ENCODE measurements at regions not wholly inside any gene's neighbourhood (a gene's known extent, or its start where the extent isn't known, plus 50 kb on each side); places are given as distances from the start of the nearest gene placed in this dataset.
A peak's percentile ranks its signal among the peaks of the same experiment; 100 is the strongest.

GRCh38 chrX:140917354-140918115 is 84.9 kb upstream of the SPANXB1 start:
- H3K4me3 ChIP-seq (ENCODE audit: low read length) = no peak overlapping the region
- 0 out of 2 replicates have a peak overlapping the region, but pooled peaks have one; percentile 38 for H3K4me2 ChIP-seq (ENCODE audit: low read length)
- H3K9ac ChIP-seq (ENCODE audit: low read length) = no peak overlapping the region
- no peak for ATAC-seq
- H3K79me2 ChIP-seq (ENCODE audit: low read length) = no peaks in the 10 kb centered on the region
- CTCF ChIA-PET = interaction anchor here (0.5 to 0.6 kb wide), 7 partner anchors 153 to 1961 kb away, joined by 3 to 8 read pairs (median 4); no protein-coding TSS in a partner anchor
- no peaks in the 10 kb centered on the region for H3K36me3 ChIP-seq (ENCODE audit: low read depth, low read length)
- H3K27ac ChIP-seq (ENCODE audit: low read length) = no peak overlapping the region
- BruUV-seq (replicated peaks) = no TSS peak
- H3K27me3 ChIP-seq (ENCODE audit: low read length) = no peaks in the 10 kb centered on the region
- peak overlapping the region; percentile 72 for H2AFZ ChIP-seq (ENCODE audit: low read length)
- H3K9me2 ChIP-seq (replicated peaks; ENCODE audit: low read length) = no peaks in the 10 kb centered on the region
- no peak for DNase-seq
- H3K4me1 ChIP-seq (ENCODE audit: insufficient read depth, low read length) = peaks cover 9% of the 10 kb centered on the region; the same call in 1 of the 2 replicates
- no peaks in the 10 kb centered on the region for H3K9me3 ChIP-seq (ENCODE audit: low read length)
- H4K20me1 ChIP-seq (ENCODE audit: low read length) = no peaks in the 10 kb centered on the region
- H3F3A ChIP-seq (ENCODE audit: low read length, unreplicated experiment) = no peaks in the 10 kb centered on the region
- intact Hi-C loops (cut with micrococcal nuclease) = loop anchor here (10.0 kb wide), 3 partner anchors 257 to 1007 kb away; partner anchors contain the start of gene LDOC1
- TF ChIP-seq EZH2 (IDR thresholded peaks at IDR 0.05; ENCODE audit: low read length, unreplicated experiment) = no peak
- TF ChIP-seq, protein P1, sequence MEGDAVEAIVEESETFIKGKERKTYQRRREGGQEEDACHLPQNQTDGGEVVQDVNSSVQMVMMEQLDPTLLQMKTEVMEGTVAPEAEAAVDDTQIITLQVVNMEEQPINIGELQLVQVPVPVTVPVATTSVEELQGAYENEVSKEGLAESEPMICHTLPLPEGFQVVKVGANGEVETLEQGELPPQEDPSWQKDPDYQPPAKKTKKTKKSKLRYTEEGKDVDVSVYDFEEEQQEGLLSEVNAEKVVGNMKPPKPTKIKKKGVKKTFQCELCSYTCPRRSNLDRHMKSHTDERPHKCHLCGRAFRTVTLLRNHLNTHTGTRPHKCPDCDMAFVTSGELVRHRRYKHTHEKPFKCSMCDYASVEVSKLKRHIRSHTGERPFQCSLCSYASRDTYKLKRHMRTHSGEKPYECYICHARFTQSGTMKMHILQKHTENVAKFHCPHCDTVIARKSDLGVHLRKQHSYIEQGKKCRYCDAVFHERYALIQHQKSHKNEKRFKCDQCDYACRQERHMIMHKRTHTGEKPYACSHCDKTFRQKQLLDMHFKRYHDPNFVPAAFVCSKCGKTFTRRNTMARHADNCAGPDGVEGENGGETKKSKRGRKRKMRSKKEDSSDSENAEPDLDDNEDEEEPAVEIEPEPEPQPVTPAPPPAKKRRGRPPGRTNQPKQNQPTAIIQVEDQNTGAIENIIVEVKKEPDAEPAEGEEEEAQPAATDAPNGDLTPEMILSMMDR (conservative IDR thresholded peaks at IDR 0.05; ENCODE audit: low read depth, low read length) = no peak
- TF ChIP-seq EZH2phosphoT487 (IDR thresholded peaks at IDR 0.05; ENCODE audit: borderline replicate concordance, low read length) = no peak
- POLR2A ChIA-PET (ENCODE audit: unreplicated experiment) = interaction anchor here (0.7 kb wide), 1 partner anchor 260 kb away, joined by 3 read pairs; no protein-coding TSS in a partner anchor

DNA sequence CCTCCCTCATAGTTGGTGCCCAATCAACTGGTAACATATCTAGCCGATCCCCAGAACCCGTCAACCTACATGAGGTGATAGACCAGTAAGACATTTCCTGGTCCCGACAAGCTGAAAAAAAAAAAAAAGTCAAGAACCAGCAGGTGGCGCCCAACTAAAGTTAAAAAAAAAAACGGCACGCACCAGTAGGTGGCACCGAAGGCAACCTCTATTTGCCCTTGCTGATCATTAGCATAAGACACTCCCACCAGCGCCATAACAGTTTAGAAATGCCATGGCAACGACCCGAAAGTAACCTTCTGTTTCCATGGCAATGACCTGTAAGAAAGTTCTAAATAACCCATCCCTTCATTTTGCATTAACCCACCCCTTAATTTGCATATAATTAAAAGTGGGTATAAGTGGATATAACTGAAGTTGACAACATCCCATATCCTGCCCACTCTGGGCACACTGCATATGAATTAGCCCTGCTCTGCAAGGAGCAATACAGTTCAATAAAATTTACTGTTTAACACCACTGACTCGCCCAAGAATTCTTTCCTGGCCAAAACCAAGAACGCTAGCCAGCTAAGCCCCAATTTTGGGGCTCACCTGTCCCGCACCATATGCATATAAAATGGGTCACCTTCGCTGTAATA is 83.9 kb upstream of the SPANXB1 start:
- intact Hi-C loops (cut with micrococcal nuclease) = loop anchor here (10.0 kb wide), 3 partner anchors 256 to 1006 kb away; partner anchors contain the start of gene LDOC1
- Histone ChIP-seq H3K9ac (ENCODE audit: low read length) (no peak overlapping the region), H2AFZ (ENCODE audit: low read length) (peak overlapping the region; percentile 72), H3K36me3 (ENCODE audit: low read depth, low read length) (no peaks in the 10 kb centered on the region), H3K27ac (ENCODE audit: low read length) (no peak overlapping the region), H3K79me2 (ENCODE audit: low read length) (no peaks in the 10 kb centered on the region), H3K9me2 (replicated peaks; ENCODE audit: low read length) (no peaks in the 10 kb centered on the region), H3K27me3 (ENCODE audit: low read length) (no peaks in the 10 kb centered on the region), H3K4me2 (ENCODE audit: low read length) (0 out of 2 replicates have a peak overlapping the region, but pooled peaks have one; percentile 38), H3K4me3 (ENCODE audit: low read length) (no peak overlapping the region), H3K9me3 (ENCODE audit: low read length) (no peaks in the 10 kb centered on the region), H3F3A (ENCODE audit: low read length, unreplicated experiment) (no peaks in the 10 kb centered on the region), H4K20me1 (ENCODE audit: low read length) (no peaks in the 10 kb centered on the region), H3K4me1 (ENCODE audit: insufficient read depth, low read length) (0 out of 2 replicates have a peak, but pooled peaks cover 6% of the 10 kb centered on the region)
- DNase-seq (peak; percentile 70), ATAC-seq (peak; percentile 33; the same call in 1 of the 2 replicates)
- POLR2A ChIA-PET (ENCODE audit: unreplicated experiment) = interaction anchor here (0.7 kb wide), 1 partner anchor 259 kb away, joined by 3 read pairs; no protein-coding TSS in a partner anchor
- CTCF ChIA-PET = interaction anchor here (0.5 to 0.6 kb wide), 6 partner anchors 154 to 1960 kb away, joined by 3 to 8 read pairs (median 4); no protein-coding TSS in a partner anchor
- BruUV-seq (replicated peaks) = no TSS peak
- TF ChIP-seq EZH2phosphoT487 (IDR thresholded peaks at IDR 0.05; ENCODE audit: borderline replicate concordance, low read length) = no peak
- no peak for TF ChIP-seq EZH2 (IDR thresholded peaks at IDR 0.05; ENCODE audit: low read length, unreplicated experiment)
- TF ChIP-seq, protein P1 (conservative IDR thresholded peaks at IDR 0.05; ENCODE audit: low read depth, low read length) = peak; percentile 86
